ENCODE measurements at regions not wholly inside any gene's neighbourhood (a gene's known extent, or its start where the extent isn't known, plus 50 kb on each side); places are given as distances from the start of the nearest gene placed in this dataset.

DNA sequence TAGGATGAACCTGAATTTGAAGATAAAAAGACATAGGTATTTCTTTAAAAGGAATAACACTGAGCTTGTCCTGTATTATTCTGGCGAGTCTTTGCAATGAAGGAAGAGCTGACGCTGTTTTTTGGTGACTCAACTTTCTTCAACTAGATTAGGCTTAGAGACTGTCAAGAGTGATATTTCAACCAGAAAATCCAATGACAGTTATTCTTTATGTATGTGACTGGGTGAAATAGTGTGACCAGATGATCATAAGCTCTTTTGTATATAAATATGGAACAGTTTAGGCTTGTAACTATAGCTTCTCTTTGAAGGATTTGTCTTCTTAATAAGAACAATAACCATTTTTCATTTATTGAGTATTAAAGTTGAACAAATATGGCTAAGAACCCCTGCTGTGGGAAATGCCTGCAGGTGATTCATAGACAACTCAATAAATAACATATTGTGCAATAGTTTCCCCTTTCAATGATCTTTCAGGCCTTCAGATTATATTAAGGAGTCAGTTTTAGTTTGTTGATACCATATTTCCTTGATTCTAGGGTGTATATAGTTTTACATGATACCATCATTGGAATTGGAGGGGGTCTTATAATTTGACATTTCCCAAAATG, 265.6 kb upstream of the JAG1 start:
- Histone ChIP-seq H3K9me3 (no peaks in the 10 kb centered on the region), H3K36me3 (no peaks in the 10 kb centered on the region), H3K27ac (peak overlapping the region in 2 of 4 donors; percentile 42 to 56), H3K27me3 (no peaks in the 10 kb centered on the region), H3K4me3 (no peak overlapping the region), H3K4me1 (peaks cover 0 to 19% (median 0%) of the 10 kb centered on the region in 3 donors)
- TF ChIP-seq, protein P1, sequence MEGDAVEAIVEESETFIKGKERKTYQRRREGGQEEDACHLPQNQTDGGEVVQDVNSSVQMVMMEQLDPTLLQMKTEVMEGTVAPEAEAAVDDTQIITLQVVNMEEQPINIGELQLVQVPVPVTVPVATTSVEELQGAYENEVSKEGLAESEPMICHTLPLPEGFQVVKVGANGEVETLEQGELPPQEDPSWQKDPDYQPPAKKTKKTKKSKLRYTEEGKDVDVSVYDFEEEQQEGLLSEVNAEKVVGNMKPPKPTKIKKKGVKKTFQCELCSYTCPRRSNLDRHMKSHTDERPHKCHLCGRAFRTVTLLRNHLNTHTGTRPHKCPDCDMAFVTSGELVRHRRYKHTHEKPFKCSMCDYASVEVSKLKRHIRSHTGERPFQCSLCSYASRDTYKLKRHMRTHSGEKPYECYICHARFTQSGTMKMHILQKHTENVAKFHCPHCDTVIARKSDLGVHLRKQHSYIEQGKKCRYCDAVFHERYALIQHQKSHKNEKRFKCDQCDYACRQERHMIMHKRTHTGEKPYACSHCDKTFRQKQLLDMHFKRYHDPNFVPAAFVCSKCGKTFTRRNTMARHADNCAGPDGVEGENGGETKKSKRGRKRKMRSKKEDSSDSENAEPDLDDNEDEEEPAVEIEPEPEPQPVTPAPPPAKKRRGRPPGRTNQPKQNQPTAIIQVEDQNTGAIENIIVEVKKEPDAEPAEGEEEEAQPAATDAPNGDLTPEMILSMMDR (IDR thresholded peaks at IDR 0.05) = no peak
- TF ChIP-seq POLR2A (IDR thresholded peaks at IDR 0.05) = no peak
- intact Hi-C loops (cut with DNase I) = no loop called here
- no peak for DNase-seq
- 46 to 61% methylated on average over 2 of the region's 2 CpGs for WGBS, 2 donors

DNA sequence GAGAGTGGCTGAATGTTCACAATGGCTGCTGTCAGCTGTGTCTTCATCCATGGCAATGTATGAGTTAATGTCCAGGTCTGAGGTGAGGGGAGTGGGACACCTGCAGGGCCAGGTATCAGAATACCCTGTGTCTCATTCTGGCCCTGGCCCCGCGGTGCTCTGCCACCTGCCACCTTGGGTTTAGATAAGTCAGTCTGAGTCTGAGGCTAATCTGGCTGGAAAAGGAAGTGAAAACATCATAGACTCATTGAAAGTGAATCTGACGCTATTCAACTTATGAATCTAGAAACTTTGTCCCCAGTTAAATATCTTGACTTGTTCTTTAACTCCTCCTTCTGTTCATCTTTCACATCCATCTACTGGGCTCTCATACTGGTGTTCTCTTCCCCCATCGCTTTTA, 267.1 kb upstream of the JAG1 start:
- H3K4me1 ChIP-seq = peaks cover 0 to 19% (median 0%) of the 10 kb centered on the region in 3 donors
- H3K27ac ChIP-seq = no peak overlapping the region
- WGBS, 2 donors = 86 to 87% methylated on average over 4 of the region's 4 CpGs
- H3K4me3 ChIP-seq = no peak overlapping the region
- TF ChIP-seq, protein P1 (IDR thresholded peaks at IDR 0.05) = no peak
- TF ChIP-seq POLR2A (IDR thresholded peaks at IDR 0.05) = no peak
- H3K36me3 ChIP-seq = no peaks in the 10 kb centered on the region
- DNase-seq = no peak
- no peaks in the 10 kb centered on the region for H3K9me3 ChIP-seq
- H3K27me3 ChIP-seq = no peaks in the 10 kb centered on the region
- intact Hi-C loops (cut with DNase I) = no loop called here

DNA sequence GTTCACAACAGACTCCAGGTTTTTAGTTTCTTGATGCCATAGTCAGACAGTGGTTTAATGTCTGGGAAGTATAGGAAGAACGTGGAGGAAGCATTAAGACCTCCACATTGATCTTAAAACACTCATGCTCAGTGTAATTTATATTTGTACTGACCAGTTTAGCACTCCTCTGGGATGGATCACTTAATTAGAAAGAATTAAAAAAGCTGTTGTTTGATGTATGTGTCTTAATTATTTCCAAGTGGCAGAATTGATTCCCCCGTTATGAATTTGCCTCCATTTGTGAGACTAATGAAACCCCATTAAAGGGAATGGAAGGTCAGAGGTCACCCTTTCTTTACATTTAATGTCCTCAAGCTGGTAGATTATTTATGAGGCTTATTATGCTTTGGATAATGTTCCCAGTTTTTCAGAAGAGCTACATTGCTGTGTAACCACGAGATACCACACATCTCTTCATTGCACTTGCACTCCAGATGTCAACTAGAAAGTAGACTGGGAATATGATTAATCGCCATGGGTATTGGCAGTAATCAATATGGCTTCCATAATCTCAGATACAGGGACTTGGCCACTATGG, 270.0 kb upstream of the JAG1 start:
- Histone ChIP-seq H3K4me1 (peaks cover 0 to 12% (median 0%) of the 10 kb centered on the region in 3 donors), H3K36me3 (no peaks in the 10 kb centered on the region), H3K27ac (no peak overlapping the region), H3K9me3 (no peaks in the 10 kb centered on the region), H3K27me3 (no peaks in the 10 kb centered on the region), H3K4me3 (no peak overlapping the region)
- TF ChIP-seq, protein P1 (IDR thresholded peaks at IDR 0.05) = no peak
- TF ChIP-seq POLR2A (IDR thresholded peaks at IDR 0.05) = no peak
- intact Hi-C loops (cut with DNase I) = no loop called here
- no peak for DNase-seq
- 80 to 86% methylated on average over 4 of the region's 4 CpGs for WGBS, 2 donors

DNA sequence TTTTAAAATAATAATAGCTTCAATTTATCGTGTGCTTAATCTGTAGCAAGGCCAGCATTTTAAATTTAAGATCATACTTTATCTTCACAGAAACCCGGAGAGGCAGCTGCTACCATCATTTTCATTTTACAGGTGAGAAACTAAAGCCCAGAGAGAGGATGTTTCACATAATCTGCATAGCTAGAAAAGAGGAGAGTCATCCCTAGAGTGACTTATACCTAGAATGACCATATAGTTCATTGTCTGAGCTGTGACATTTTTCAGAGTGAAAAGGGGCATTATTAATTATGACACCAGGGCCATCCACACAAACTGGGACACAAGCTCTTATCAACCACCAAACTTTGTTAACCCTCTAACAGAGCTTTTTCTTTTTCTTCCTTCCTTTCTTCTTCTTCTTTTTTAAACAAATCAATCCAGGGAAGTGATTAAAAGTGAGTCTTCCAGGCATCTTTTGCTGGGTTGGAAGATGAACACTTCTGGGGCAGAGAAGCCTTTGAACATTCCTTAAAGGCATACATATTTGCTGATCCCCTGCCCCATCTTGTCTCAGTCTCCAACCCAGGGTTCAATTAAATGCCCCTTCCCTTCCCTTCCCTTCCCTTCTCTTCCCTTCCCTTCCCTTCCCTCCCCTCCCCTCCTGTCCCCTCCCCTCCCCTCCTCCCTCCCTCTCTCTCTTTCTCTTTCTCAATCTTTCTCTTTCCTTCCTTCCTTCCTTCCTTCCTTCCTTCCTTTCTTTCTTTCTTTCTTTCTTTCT, 272.5 kb upstream of the JAG1 start:
- no peaks in the 10 kb centered on the region for H3K36me3 ChIP-seq
- intact Hi-C loops (cut with DNase I) = no loop called here
- no peaks in the 10 kb centered on the region for H3K9me3 ChIP-seq
- H3K27ac ChIP-seq = no peak overlapping the region
- no peaks in the 10 kb centered on the region for H3K27me3 ChIP-seq
- TF ChIP-seq, protein P1 (IDR thresholded peaks at IDR 0.05) = no peak
- TF ChIP-seq POLR2A (IDR thresholded peaks at IDR 0.05) = no peak
- DNase-seq = no peak
- H3K4me1 ChIP-seq = peaks cover 0 to 8% (median 0%) of the 10 kb centered on the region in 3 donors
- H3K4me3 ChIP-seq = no peak overlapping the region
- 47 to 52% methylated on average over 2 of the region's 2 CpGs for WGBS, 2 donors

DNA sequence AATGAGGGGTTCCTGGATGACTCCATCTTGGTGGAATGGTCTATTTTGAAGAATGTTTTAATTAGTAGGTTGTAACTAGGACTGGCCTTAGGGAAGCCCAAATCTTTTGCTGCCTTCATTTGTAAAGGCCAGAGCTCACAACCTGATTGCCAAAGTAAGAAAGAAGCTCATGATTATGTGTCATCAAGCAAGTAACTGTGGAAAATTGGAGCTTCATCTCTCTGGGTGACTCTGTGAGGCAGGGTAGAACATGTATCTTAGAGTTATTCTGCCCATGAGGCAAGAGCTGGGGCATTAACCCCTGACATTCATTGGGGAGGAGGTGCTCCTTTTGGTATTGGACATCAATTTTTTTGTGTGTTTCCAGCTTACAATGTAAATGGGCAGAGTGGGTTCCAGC, 273.9 kb upstream of the JAG1 start:
- no peaks in the 10 kb centered on the region for H3K36me3 ChIP-seq
- no peak overlapping the region for H3K4me3 ChIP-seq
- DNase-seq = no peak
- TF ChIP-seq, protein P1 (IDR thresholded peaks at IDR 0.05) = no peak
- no peak for TF ChIP-seq POLR2A (IDR thresholded peaks at IDR 0.05)
- intact Hi-C loops (cut with DNase I) = no loop called here
- H3K27me3 ChIP-seq = no peaks in the 10 kb centered on the region
- H3K27ac ChIP-seq = no peak overlapping the region
- H3K4me1 ChIP-seq = peaks cover 0 to 22% (median 6%) of the 10 kb centered on the region in 3 donors
- no peaks in the 10 kb centered on the region for H3K9me3 ChIP-seq
